Stomach (tissue), 4 donors: ENCODE measurements at regions not wholly inside any gene's neighbourhood (a gene's known extent, or its start where the extent isn't known, plus 50 kb on each side); places are given as distances from the start of the nearest gene placed in this dataset.
"Not testable (repeated sequence)": the region's sequence is repeated elsewhere in the genome, so short reads cannot be mapped to it uniquely, and the experiment has no call there.

Experiments
- CTCF ChIP-seq, 7 experiments: fragments of 450-650 bp in 4 of 7; fragments of 200-600 bp in 3 of 7; sonication (generic) in 3 of 7; IDR thresholded peaks; one replicate each; pipeline ENCODE4 v1.5.1; 2016 to 2019; ENCODE audit warnings: antibody characterized with exemption in 7 of 7, control low read depth in 2 of 7, mild to moderate bottlenecking in 1 of 7
- POLR2A ChIP-seq, 4 donors: fragments of 450-650 bp; IDR thresholded peaks; one replicate each; pipeline ENCODE4 v1.6.1; 2016; ENCODE audit warnings: antibody characterized with exemption in 4 of 4, control low read depth in 2 of 4, mild to moderate bottlenecking in 1 of 4, moderate library complexity in 1 of 4

GRCh38 chr5:50306488-50306887 is 134.6 kb downstream of the EMB start:
- TF ChIP-seq CTCF, POLR2A (IDR thresholded peaks at IDR 0.05): not testable (repeated sequence)
